AG04449 (cell line): ENCODE measurements at regions not wholly inside any gene's neighbourhood (a gene's known extent, or its start where the extent isn't known, plus 50 kb on each side); places are given as distances from the start of the nearest gene placed in this dataset.

ENCODE experiments used
- CTCF ChIA-PET: fragments of 350-600 bp; formaldehyde crosslinking; extraction: SDS; loops from one replicate; lab custom pipeline; 2021; ENCODE audit warnings: antibody characterized with exemption; lab: Yijun Ruan, JAX
- POLR2A ChIA-PET: fragments of 400-600, 350-600 bp; formaldehyde crosslinking; extraction: SDS; loops from one replicate; lab custom pipeline; 2020; ENCODE audit warnings: antibody characterized with exemption, inconsistent platforms; lab: Yijun Ruan, JAX
- DNase-seq: peaks from one replicate; pipeline ENCODE4 v3.0.0-alpha.2; 2010; ENCODE audit warnings: low read depth, low spot score
- H3K4me3 ChIP-seq: 2 replicates; pipeline ENCODE4 v1.5.1; 2011; ENCODE audit warnings: low read depth, mild to moderate bottlenecking, control low read depth, low read length
- TF ChIP-seq, protein P1 (sequence below): IDR thresholded peaks from one replicate; pipeline ENCODE4 v1.5.1; 2011; ENCODE audit warnings: mild to moderate bottlenecking, moderate library complexity, low read length, control low read depth, inconsistent platforms; ENCODE audit not compliant: insufficient read depth; ENCODE audit errors: missing control alignments

DNA sequence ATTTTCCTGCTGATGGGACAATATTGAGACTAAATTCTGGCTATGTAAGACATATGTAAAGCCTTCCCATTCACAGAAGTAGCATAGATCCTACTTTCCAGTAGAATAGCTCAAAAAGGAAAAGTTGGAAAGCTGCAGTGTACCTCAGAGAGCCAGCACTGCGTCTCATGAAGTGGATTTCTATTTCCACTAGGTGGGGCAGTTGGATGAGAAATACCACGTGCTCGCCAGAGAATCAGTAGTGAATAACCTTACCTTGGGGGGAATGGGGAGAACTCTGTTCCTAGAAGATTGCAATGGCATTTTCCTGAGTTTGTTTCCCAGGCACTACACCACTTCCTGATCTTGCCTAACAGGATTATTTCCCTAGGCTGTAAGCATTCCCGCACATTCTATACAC, 907.1 kb downstream of the FSTL5 start:
- DNase-seq = no peak
- TF ChIP-seq, protein P1, sequence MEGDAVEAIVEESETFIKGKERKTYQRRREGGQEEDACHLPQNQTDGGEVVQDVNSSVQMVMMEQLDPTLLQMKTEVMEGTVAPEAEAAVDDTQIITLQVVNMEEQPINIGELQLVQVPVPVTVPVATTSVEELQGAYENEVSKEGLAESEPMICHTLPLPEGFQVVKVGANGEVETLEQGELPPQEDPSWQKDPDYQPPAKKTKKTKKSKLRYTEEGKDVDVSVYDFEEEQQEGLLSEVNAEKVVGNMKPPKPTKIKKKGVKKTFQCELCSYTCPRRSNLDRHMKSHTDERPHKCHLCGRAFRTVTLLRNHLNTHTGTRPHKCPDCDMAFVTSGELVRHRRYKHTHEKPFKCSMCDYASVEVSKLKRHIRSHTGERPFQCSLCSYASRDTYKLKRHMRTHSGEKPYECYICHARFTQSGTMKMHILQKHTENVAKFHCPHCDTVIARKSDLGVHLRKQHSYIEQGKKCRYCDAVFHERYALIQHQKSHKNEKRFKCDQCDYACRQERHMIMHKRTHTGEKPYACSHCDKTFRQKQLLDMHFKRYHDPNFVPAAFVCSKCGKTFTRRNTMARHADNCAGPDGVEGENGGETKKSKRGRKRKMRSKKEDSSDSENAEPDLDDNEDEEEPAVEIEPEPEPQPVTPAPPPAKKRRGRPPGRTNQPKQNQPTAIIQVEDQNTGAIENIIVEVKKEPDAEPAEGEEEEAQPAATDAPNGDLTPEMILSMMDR = no peak
- CTCF ChIA-PET = interaction anchor here (1.0 kb wide), 1 partner anchor 912 kb away, joined by 3 read pairs; no protein-coding TSS in a partner anchor
- POLR2A ChIA-PET = no interaction called here
- H3K4me3 ChIP-seq = no peak overlapping the region

DNA sequence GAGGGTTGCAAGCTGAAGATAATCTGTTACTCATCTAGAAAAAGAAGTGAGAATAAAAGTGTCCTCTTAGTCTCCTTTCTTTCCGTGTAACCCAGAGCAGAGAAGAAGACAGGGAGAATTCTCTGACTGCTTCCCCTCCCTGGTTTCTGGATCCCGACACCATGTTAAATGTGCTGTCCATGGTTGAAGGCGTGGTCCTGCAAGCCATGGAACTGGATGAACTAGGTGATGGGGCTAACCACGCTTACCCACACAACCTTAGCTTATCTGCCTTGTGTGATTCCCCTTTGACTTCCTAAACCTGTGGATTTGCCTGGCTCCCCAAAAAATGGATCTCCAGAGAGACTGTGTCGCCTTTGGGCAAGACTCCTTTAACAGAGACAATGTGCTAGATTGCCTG, 907.6 kb downstream of the FSTL5 start:
- TF ChIP-seq, protein P1 = no peak
- H3K4me3 ChIP-seq = no peak overlapping the region
- POLR2A ChIA-PET = no interaction called here
- no peak for DNase-seq
- CTCF ChIA-PET = interaction anchor here (1.0 kb wide), 1 partner anchor 912 kb away, joined by 3 read pairs; no protein-coding TSS in a partner anchor

DNA sequence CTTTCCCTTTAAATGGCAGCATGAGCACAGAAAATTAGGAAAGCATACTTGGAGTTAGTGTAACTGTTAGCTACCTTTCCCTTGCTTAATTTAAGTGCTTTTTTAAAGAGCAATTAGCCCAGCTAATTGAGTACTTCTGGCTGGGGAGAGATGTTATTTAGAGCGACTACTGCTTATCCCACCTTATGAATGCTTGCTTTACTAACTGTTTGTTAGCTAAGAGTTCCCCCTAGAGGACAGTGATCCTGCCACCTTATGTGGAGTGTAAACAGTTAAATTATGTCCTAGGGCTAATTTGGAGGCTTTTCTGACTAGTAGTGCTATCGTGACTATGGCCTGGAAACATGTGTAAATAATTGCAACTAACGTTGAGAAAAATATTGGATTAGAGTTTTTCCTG, 909.4 kb downstream of the FSTL5 start:
- H3K4me3 ChIP-seq = no peak overlapping the region
- TF ChIP-seq, protein P1 = no peak
- no peak for DNase-seq
- POLR2A ChIA-PET = no interaction called here
- CTCF ChIA-PET = no interaction called here

DNA sequence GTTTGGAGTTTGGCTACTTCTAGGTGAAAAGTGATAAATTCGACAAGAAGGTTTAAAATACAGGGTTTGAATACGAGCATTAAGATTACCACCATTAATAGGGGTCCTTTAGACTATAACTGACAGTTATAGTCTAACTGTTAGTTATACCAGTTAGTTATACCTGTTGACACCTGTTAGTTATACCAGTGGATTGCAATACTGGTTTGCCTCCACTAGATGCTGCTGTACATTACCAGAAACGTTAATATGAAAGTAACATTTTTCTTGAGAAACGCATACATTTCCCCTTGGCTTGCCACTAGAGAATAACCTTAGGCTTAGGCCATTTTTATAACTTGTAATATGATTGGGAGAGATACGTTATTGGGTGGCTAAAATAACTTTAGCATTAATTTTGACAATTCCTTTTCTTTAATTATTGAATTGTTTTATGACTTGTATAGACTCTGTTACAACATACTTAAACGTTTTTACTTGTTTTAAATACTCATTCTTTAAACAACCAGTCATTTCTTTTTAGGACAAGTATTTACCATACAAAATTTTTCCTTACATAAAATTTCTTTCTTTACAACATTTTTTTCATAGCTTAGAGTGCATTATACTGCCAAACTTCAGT, 911.2 kb downstream of the FSTL5 start:
- TF ChIP-seq, protein P1 = peak; percentile 15
- DNase-seq = no peak
- CTCF ChIA-PET = interaction anchor here (0.6 kb wide), 1 partner anchor 9 kb away, joined by 3 read pairs; no protein-coding TSS in a partner anchor
- no peak overlapping the region for H3K4me3 ChIP-seq
- POLR2A ChIA-PET = no interaction called here

DNA sequence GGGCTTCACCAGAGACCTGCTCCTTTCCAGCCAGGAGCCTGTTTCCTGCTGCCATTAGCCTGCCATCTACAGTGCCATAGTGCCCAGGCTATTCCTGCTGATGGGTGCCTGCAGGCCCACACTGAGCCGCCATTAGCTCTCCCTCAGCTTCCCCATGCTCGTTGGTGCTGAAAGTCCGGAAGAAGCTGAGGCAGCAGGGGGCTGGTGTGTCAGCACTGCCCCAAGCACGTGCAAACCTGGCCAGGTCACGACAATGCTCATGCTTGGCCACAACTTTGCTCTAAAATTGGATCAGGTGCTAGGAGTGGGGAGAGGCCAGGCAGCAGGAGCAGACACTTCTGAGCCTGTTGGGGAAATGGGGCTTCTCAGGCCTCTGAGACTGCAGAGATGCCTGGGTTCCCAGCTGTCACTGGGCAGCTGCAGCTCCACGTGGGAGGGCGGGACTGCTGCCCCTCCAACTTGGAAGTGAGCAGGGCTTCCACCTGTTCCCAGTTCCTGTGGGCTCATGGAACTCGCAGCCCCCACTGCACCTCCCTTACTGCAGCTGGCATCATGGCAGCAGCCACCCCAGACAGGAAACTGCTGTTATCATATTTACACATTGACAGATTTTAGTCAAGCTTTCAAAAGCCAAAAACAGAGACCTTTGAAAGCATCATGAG, 913.9 kb downstream of the FSTL5 start:
- ChIA-PET CTCF (no interaction called here), POLR2A (no interaction called here)
- TF ChIP-seq, protein P1 = no peak
- no peak for DNase-seq
- H3K4me3 ChIP-seq = no peak overlapping the region

DNA sequence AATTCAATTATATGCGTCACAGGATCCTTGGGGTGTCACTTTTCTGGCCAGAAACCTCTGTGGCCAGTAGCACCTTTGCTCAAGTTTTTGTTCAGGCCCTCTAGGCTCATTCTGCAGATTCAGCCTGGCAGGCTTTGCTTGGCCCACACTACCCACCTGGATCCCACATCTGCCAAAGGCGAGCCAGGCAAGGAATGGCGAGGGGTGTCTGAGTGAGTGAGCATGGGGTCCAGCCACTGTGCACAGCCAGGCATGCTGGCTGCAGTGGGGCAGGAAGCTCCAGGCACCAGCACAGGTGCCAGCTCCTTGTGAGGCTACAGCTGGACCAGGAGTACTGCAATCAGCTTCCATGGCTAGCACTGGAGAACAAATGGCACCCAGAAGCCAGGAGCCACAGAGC, 914.9 kb downstream of the FSTL5 start:
- TF ChIP-seq, protein P1 = no peak
- no peak overlapping the region for H3K4me3 ChIP-seq
- ChIA-PET POLR2A (no interaction called here), CTCF (no interaction called here)
- DNase-seq = no peak
